HEK293T (cell line): ENCODE measurements at regions not wholly inside any gene's neighbourhood (a gene's known extent, or its start where the extent isn't known, plus 50 kb on each side); places are given as distances from the start of the nearest gene placed in this dataset.

ENCODE experiments used
- CTCF ChIA-PET: fragments of 350-600 bp; formaldehyde crosslinking; extraction: SDS; loops from one replicate; lab custom pipeline; 2021; ENCODE audit warnings: antibody characterized with exemption, inconsistent platforms; lab: Yijun Ruan, JAX
- POLR2A ChIA-PET: fragments of 350-600 bp; formaldehyde crosslinking; extraction: SDS; loops from one replicate; lab custom pipeline; 2020; ENCODE audit warnings: antibody characterized with exemption, inconsistent platforms; lab: Yijun Ruan, JAX
- DNase-seq: peaks from one replicate; pipeline ENCODE4 v3.0.0; 2012; ENCODE audit warnings: mixed read lengths; ENCODE audit errors: extremely low spot score
- ARNT ChIP-seq: fragments of 450-650 bp; IDR thresholded peaks from 2 replicates; pipeline ENCODE4 v1.6.1; 2017; ENCODE audit warnings: mild to moderate bottlenecking
- BHLHE40 ChIP-seq: fragments of 450-650 bp; IDR thresholded peaks from 2 replicates; pipeline ENCODE4 v1.6.1; 2016; ENCODE audit warnings: mild to moderate bottlenecking, moderate library complexity, borderline replicate concordance
- CTBP1 ChIP-seq: fragments of 450-650 bp; IDR thresholded peaks from 2 replicates; pipeline ENCODE4 v1.6.1; 2016; ENCODE audit warnings: borderline replicate concordance
- ELF4 ChIP-seq: fragments of 450-650 bp; IDR thresholded peaks from 2 replicates; pipeline ENCODE4 v1.6.1; 2017; ENCODE audit warnings: antibody characterized with exemption
- FOXA1 ChIP-seq: fragments of 450-650 bp; IDR thresholded peaks from 2 replicates; pipeline ENCODE4 v1.6.1; 2016; ENCODE audit warnings: mild to moderate bottlenecking
- FOXK2 ChIP-seq: fragments of 450-650 bp; IDR thresholded peaks from 2 replicates; pipeline ENCODE4 v1.6.1; 2016; ENCODE audit warnings: mild to moderate bottlenecking
- FOXM1 ChIP-seq: fragments of 450-650 bp; IDR thresholded peaks from 2 replicates; pipeline ENCODE4 v1.6.1; 2017; ENCODE audit warnings: mild to moderate bottlenecking, borderline replicate concordance
- HDGF ChIP-seq: fragments of 450-650 bp; IDR thresholded peaks from 2 replicates; pipeline ENCODE4 v1.6.1; 2017; ENCODE audit warnings: antibody characterized with exemption, borderline replicate concordance
- L3MBTL2 ChIP-seq: fragments of 450-650 bp; conservative IDR thresholded peaks from 2 replicates; pipeline ENCODE4 v1.6.1; 2016; ENCODE audit warnings: mild to moderate bottlenecking
- LEF1 ChIP-seq: fragments of 450-650 bp; IDR thresholded peaks from 2 replicates; pipeline ENCODE4 v1.6.1; 2017; ENCODE audit warnings: mild to moderate bottlenecking, borderline replicate concordance
- NFRKB ChIP-seq: fragments of 450-650 bp; IDR thresholded peaks from 2 replicates; pipeline ENCODE4 v1.6.1; 2016; ENCODE audit warnings: mild to moderate bottlenecking, moderate library complexity
- SP1 ChIP-seq: fragments of 450-650 bp; IDR thresholded peaks from 2 replicates; pipeline ENCODE4 v1.6.1; 2017
- SUZ12 ChIP-seq: fragments of 450-650 bp; IDR thresholded peaks from 2 replicates; pipeline ENCODE4 v1.6.1; 2016; ENCODE audit warnings: mild to moderate bottlenecking
- TARDBP ChIP-seq: fragments of 450-650 bp; IDR thresholded peaks from 2 replicates; pipeline ENCODE4 v1.6.1; 2016
- ZNF384 ChIP-seq: fragments of 450-650 bp; IDR thresholded peaks from 2 replicates; pipeline ENCODE4 v1.6.1; 2016
- TF ChIP-seq, protein P1 (sequence below): fragments of 450-650 bp; IDR thresholded peaks from 2 replicates; pipeline ENCODE4 v1.6.1; 2016

GRCh38 chr18:44518666-44519065 lies 162.0 kb upstream of the SETBP1 start:
- POLR2A ChIA-PET, result no interaction called here
- no peak for DNase-seq
- no peak for TF ChIP-seq HDGF
- no peak for TF ChIP-seq FOXK2
- TF ChIP-seq ARNT, result no peak
- no peak for TF ChIP-seq FOXM1
- TF ChIP-seq L3MBTL2, result no peak
- no peak for TF ChIP-seq FOXA1
- no peak for TF ChIP-seq LEF1
- TF ChIP-seq SP1, result no peak
- no peak for TF ChIP-seq TARDBP
- no peak for TF ChIP-seq ZNF384
- no peak for TF ChIP-seq NFRKB
- no peak for TF ChIP-seq BHLHE40
- TF ChIP-seq CTBP1, result no peak
- TF ChIP-seq ELF4, result no peak
- no peak for TF ChIP-seq SUZ12
- TF ChIP-seq, protein P1, sequence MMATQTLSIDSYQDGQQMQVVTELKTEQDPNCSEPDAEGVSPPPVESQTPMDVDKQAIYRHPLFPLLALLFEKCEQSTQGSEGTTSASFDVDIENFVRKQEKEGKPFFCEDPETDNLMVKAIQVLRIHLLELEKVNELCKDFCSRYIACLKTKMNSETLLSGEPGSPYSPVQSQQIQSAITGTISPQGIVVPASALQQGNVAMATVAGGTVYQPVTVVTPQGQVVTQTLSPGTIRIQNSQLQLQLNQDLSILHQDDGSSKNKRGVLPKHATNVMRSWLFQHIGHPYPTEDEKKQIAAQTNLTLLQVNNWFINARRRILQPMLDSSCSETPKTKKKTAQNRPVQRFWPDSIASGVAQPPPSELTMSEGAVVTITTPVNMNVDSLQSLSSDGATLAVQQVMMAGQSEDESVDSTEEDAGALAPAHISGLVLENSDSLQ, result no peak
- CTCF ChIA-PET, result no interaction called here

GRCh38 chr18:44520981-44521667 lies 159.6 kb upstream of the SETBP1 start:
- ChIA-PET CTCF (no interaction called here), POLR2A (no interaction called here)
- DNase-seq, result no peak

DNA sequence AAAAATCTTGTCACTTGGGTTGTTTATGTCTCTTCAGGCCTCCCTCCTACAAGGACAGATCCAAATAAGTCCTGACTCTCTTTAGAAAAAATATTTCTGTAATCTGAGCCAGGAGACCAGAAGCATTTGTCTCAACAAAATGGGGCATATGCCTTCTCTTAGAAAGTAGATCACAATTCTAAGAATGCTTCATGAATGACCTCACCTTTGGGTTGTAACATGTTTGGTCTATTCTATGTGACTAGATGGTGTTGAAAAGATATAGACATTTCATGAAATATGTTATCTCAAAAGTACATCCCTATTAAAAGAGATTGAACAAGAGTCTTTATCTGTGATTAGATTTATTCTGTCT lies 159.0 kb upstream of the SETBP1 start:
- DNase-seq, result no peak
- ChIA-PET CTCF (no interaction called here), POLR2A (no interaction called here)
- TF ChIP-seq, protein P1, result no peak
- TF ChIP-seq FOXM1 (no peak), CTBP1 (no peak), L3MBTL2 (no peak), ZNF384 (no peak), NFRKB (no peak), HDGF (no peak), FOXK2 (no peak), SUZ12 (no peak), TARDBP (no peak), SP1 (no peak), ELF4 (no peak)

More at GRCh38 chr18:44520981-44521667, 159.6 kb upstream of the SETBP1 start:
- TF ChIP-seq FOXM1 (no peak), SP1 (no peak), ARNT (no peak)

DNA sequence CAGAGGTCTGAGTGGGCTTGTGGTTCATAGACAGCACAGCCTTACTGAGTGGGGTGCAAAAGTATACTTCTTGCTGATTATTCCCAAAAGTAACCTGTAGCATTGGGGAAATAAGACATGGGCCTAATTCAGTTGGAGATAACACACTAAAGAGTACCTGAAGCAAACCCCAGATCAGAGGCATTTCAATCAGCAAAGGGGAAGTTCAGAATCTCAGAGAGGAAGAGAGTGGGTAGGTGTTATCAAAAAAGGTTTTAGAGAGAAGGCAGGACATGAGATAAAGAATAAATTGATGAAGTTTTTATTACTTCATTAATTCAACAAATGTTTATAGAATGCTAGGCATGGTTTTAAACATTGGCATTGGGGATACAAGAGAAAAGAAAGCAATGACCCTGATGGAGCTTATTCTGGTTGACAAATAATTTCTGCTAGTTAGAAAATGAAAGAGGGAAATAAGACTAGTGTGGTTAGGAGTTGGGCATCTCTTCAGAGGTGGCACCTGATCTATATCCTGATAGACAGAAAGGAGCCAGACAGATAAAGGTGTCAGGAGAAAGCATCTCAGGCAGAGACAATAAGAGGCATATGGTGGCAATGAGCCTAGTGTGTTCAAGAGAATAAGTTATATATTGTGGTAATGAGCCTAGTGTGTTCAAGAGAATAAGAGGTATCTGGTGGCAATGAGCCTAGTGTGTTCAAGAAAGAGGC lies 153.8 kb upstream of the SETBP1 start:
- no peak for DNase-seq
- ChIA-PET CTCF (no interaction called here), POLR2A (no interaction called here)
- TF ChIP-seq ELF4 (no peak), LEF1 (no peak), TARDBP (no peak), SP1 (no peak), FOXA1 (no peak), FOXK2 (no peak), NFRKB (no peak), ARNT (no peak)
- TF ChIP-seq, protein P1, result no peak

- TF ChIP-seq FOXA1 (no peak), HDGF (no peak), SP1 (no peak)
- ChIA-PET POLR2A (no interaction called here), CTCF (no interaction called here)
- DNase-seq, result no peak
Measured at GRCh38 chr18:44533071-44533470, 147.6 kb upstream of the SETBP1 start.

DNA sequence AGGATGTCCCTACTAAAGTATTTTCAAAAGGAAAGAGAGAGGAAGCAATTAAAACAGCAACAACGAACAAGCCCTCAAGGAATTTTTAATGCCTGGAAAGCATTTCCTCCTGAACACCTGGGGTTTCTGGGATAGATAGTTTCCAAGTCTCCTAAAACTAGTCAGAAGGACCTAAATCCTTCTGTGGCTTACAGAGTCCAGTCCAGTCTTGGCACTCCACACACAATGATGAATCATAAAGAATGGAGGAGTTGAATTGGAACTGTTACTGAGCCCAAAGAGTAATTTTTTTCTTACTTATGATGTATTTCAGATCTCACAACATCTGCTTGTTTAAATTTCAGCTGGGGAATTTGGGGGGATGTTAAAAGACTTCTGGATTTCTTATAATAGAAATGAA lies 144.6 kb upstream of the SETBP1 start:
- POLR2A ChIA-PET, result no interaction called here
- TF ChIP-seq ARNT (no peak), LEF1 (no peak), ZNF384 (no peak), CTBP1 (no peak), FOXK2 (no peak), HDGF (no peak), SP1 (no peak), SUZ12 (no peak), FOXA1 (no peak), TARDBP (no peak), NFRKB (no peak), ELF4 (no peak), L3MBTL2 (no peak), BHLHE40 (no peak), FOXM1 (no peak)
- TF ChIP-seq, protein P1, result no peak
- CTCF ChIA-PET, result no interaction called here

More for the DNA sequence above, 144.6 kb upstream of the SETBP1 start:
- no peak for DNase-seq
